PC-9 (cell line): ENCODE measurements at regions not wholly inside any gene's neighbourhood (a gene's known extent, or its start where the extent isn't known, plus 50 kb on each side); places are given as distances from the start of the nearest gene placed in this dataset.
A peak's percentile ranks its signal among the peaks of the same experiment; 100 is the strongest.

ENCODE experiments used
- BruUV-seq: library from RNA; stranded (reverse); fragments of 400-500 nt; replicated peaks from 2 replicates; lab custom pipeline; 2021; lab: Mats Ljungman, UMichigan
- CTCF ChIA-PET: fragments of 300-600 bp; sonication (Branson Sonifier 250); formaldehyde crosslinking; loops from one replicate; lab custom pipeline; 2022; ENCODE audit warnings: antibody characterized with exemption; lab: Charles Lee
- POLR2A ChIA-PET: fragments of 300-600 bp; sonication (Branson Sonifier 250); formaldehyde crosslinking; loops from one replicate; lab custom pipeline; 2022; ENCODE audit warnings: antibody characterized with exemption; ENCODE audit not compliant: unreplicated experiment; lab: Charles Lee
- DNase-seq, 2 experiments: peaks; one replicate each; pipeline versions ENCODE4 v3.0.0 to v3.0.0-alpha.2; 2015 to 2022; ENCODE audit warnings: mixed read lengths in 1 of 2
- H2AFZ ChIP-seq: fragments of 200-600 bp; sonication (generic); 2 replicates; pipeline ENCODE4 v1.8.1; 2017; ENCODE audit warnings: antibody characterized with exemption
- H3F3A ChIP-seq: fragments of 200-600 bp; sonication (generic); 2 replicates; pipeline ENCODE4 v1.8.1; 2017; ENCODE audit warnings: antibody characterized with exemption, mild to moderate bottlenecking, low read depth; ENCODE audit not compliant: insufficient read depth
- H3K27ac ChIP-seq: fragments of 200-600 bp; sonication (generic); 2 replicates; pipeline ENCODE4 v1.6.1; 2016; ENCODE audit warnings: mixed run types
- H3K27me3 ChIP-seq: fragments of 200-600 bp; sonication (generic); 2 replicates; pipeline ENCODE4 v1.6.1; 2016; ENCODE audit warnings: low read depth, mixed run types; ENCODE audit not compliant: insufficient read depth
- H3K36me3 ChIP-seq: fragments of 200-600 bp; sonication (generic); 2 replicates; pipeline ENCODE4 v1.6.1; 2016; ENCODE audit warnings: low read depth, mixed run types
- H3K4me1 ChIP-seq: fragments of 200-600 bp; sonication (generic); replicated peaks from 2 replicates; pipeline ENCODE4 v1.6.1; 2016; ENCODE audit warnings: mixed run types; ENCODE audit not compliant: insufficient read depth
- H3K4me2 ChIP-seq: fragments of 200-600 bp; sonication (generic); 2 replicates; pipeline ENCODE4 v1.6.1; 2017; ENCODE audit warnings: mixed run types
- H3K4me3 ChIP-seq: fragments of 200-600 bp; sonication (generic); 2 replicates; pipeline ENCODE4 v1.6.1; 2016; ENCODE audit warnings: mixed run types
- H3K79me2 ChIP-seq: fragments of 200-600 bp; sonication (generic); 2 replicates; pipeline ENCODE4 v1.6.1; 2017; ENCODE audit warnings: low read depth, mixed run types
- H3K9me2 ChIP-seq: fragments of 200-600 bp; sonication (generic); 2 replicates; pipeline ENCODE4 v1.8.1; 2017; ENCODE audit warnings: mild to moderate bottlenecking; ENCODE audit not compliant: insufficient read depth
- H3K9me3 ChIP-seq: fragments of 200-600 bp; sonication (generic); 2 replicates; pipeline ENCODE4 v1.8.1; 2016; ENCODE audit warnings: low read depth; ENCODE audit not compliant: insufficient read depth
- H4K20me1 ChIP-seq: fragments of 200-600 bp; sonication (generic); 2 replicates; pipeline ENCODE4 v1.8.1; 2017; ENCODE audit not compliant: insufficient read depth
- CTCF ChIP-seq: fragments of 200-600 bp; sonication (generic); conservative IDR thresholded peaks from 2 replicates; pipeline ENCODE4 v1.6.1; 2017; ENCODE audit warnings: mixed run types, antibody characterized with exemption, mild to moderate bottlenecking, moderate library complexity
- EZH2 ChIP-seq: fragments of 200-600 bp; sonication (generic); IDR thresholded peaks from 2 replicates; pipeline ENCODE4 v1.8.0; 2017; ENCODE audit warnings: antibody characterized with exemption, low read depth
- intact Hi-C: fragments of 100-400 bp; cut with micrococcal nuclease; formaldehyde crosslinking; loops from one replicate; pipeline ENCODE4 v1.10.0; 2022; ENCODE audit not compliant: unreplicated experiment

- intact Hi-C loops: no loop called here
- CTCF ChIA-PET: no interaction called here
These were observed 82.7 kb downstream of the SDR9C7 start for GRCh38 chr12:56851462-56851861.

GRCh38 chr12:56840922-56841321, 77.8 kb downstream of the HSD17B6 start:
- Histone ChIP-seq H2AFZ (no peak overlapping the region), H3K9me3 (no peaks in the 10 kb centered on the region), H3K79me2 (no peaks in the 10 kb centered on the region), H3K9me2 (no peaks in the 10 kb centered on the region), H3F3A (no peaks in the 10 kb centered on the region), H3K27me3 (no peaks in the 10 kb centered on the region), H3K4me2 (no peak overlapping the region), H4K20me1 (no peaks in the 10 kb centered on the region), H3K36me3 (no peaks in the 10 kb centered on the region), H3K4me3 (no peak overlapping the region), H3K27ac (no peak overlapping the region), H3K4me1 (no peaks in the 10 kb centered on the region)
- no TSS peak for BruUV-seq
- POLR2A ChIA-PET: no interaction called here
- no peak for DNase-seq
- TF ChIP-seq EZH2 (no peak), CTCF (no peak)
- CTCF ChIA-PET: interaction anchor here (0.6 kb wide), 1 partner anchor 211 kb away, joined by 6 read pairs; no protein-coding TSS in a partner anchor
- intact Hi-C loops: loop anchor here (1.0 kb wide), 2 partner anchors 146 to 160 kb away; no protein-coding TSS in a partner anchor

More at GRCh38 chr12:56851462-56851861, 82.7 kb downstream of the SDR9C7 start:
- H3K4me1 ChIP-seq: no peaks in the 10 kb centered on the region
- H3F3A ChIP-seq: no peaks in the 10 kb centered on the region
- H3K9me3 ChIP-seq: no peaks in the 10 kb centered on the region
- no peak overlapping the region for H3K27ac ChIP-seq
- BruUV-seq: no TSS peak
- POLR2A ChIA-PET: no interaction called here
- H3K79me2 ChIP-seq: no peaks in the 10 kb centered on the region
- H3K4me2 ChIP-seq: no peak overlapping the region
- H3K36me3 ChIP-seq: no peaks in the 10 kb centered on the region
- H4K20me1 ChIP-seq: no peaks in the 10 kb centered on the region
- no peak for DNase-seq
- H2AFZ ChIP-seq: no peak overlapping the region
- H3K9me2 ChIP-seq: no peaks in the 10 kb centered on the region
- H3K4me3 ChIP-seq: no peak overlapping the region
- no peaks in the 10 kb centered on the region; the same call in 1 of the 2 replicates for H3K27me3 ChIP-seq
- TF ChIP-seq EZH2 (no peak), CTCF (no peak)

- H3K27ac ChIP-seq: no peak overlapping the region
- H3F3A ChIP-seq: no peaks in the 10 kb centered on the region
- H3K36me3 ChIP-seq: no peaks in the 10 kb centered on the region
- H3K9me3 ChIP-seq: no peaks in the 10 kb centered on the region
- H4K20me1 ChIP-seq: no peaks in the 10 kb centered on the region
- TF ChIP-seq EZH2 (no peak), CTCF (peak; percentile 70)
- ChIA-PET POLR2A (no interaction called here), CTCF (interaction anchor here (0.8 to 1.3 kb wide), 3 partner anchors 146 to 162 kb away, joined by 3 to 4 read pairs (median 3); no protein-coding TSS in a partner anchor)
- no peaks in the 10 kb centered on the region for H3K4me1 ChIP-seq
- no peak overlapping the region for H2AFZ ChIP-seq
- H3K27me3 ChIP-seq: no peaks in the 10 kb centered on the region
- peak; percentile 37 to 56 for DNase-seq
- no peaks in the 10 kb centered on the region for H3K79me2 ChIP-seq
- intact Hi-C loops: loop anchor here (1.0 to 10.0 kb wide), 3 partner anchors 147 to 345 kb away; no protein-coding TSS in a partner anchor
- H3K9me2 ChIP-seq: no peaks in the 10 kb centered on the region
- no peak overlapping the region for H3K4me3 ChIP-seq
- H3K4me2 ChIP-seq: no peak overlapping the region
- no TSS peak for BruUV-seq
These were observed 76.8 kb downstream of the HSD17B6 start for GRCh38 chr12:56839915-56840325.
